ENCODE measurements at regions not wholly inside any gene's neighbourhood (a gene's known extent, or its start where the extent isn't known, plus 50 kb on each side); places are given as distances from the start of the nearest gene placed in this dataset.
"Not testable (repeated sequence)": the region's sequence is repeated elsewhere in the genome, so short reads cannot be mapped to it uniquely, and the experiment has no call there.

- no peak for DNase-seq
- no peaks in the 10 kb centered on the region for H3K27me3 ChIP-seq (ENCODE audit: control insufficient read depth, insufficient read depth)
Observed at GRCh38 chr10:113497198-113497597, 55.7 kb upstream of the HABP2 start.

GRCh38 chr10:113498997-113499396, 53.9 kb upstream of the HABP2 start:
- H3K27me3 ChIP-seq (ENCODE audit: control insufficient read depth, insufficient read depth): no peaks in the 10 kb centered on the region
- H3K27ac ChIP-seq (ENCODE audit: low read length): no peak overlapping the region
- DNase-seq: no peak
- no peak for ATAC-seq
- peaks cover 2% of the 10 kb centered on the region for H3K4me1 ChIP-seq (ENCODE audit: control insufficient read depth, insufficient read depth, low read length)
- intact Hi-C loops (cut with DNase I): no loop called here
- no peak overlapping the region for H3K4me3 ChIP-seq (ENCODE audit: low read length)
- H3K9me3 ChIP-seq (ENCODE audit: control insufficient read depth, low read length): no peaks in the 10 kb centered on the region
- 33% methylated on average over 4 of the region's 4 CpGs for WGBS

More at GRCh38 chr10:113497198-113497597, 55.7 kb upstream of the HABP2 start:
- Histone ChIP-seq H3K9me3 (ENCODE audit: control insufficient read depth, low read length) (no peaks in the 10 kb centered on the region), H3K4me3 (ENCODE audit: low read length) (no peak overlapping the region), H3K4me1 (ENCODE audit: control insufficient read depth, insufficient read depth, low read length) (peaks cover 2% of the 10 kb centered on the region), H3K27ac (ENCODE audit: low read length) (no peak overlapping the region)
- intact Hi-C loops (cut with DNase I): no loop called here
- ATAC-seq: no peak
- 76% methylated on average over 8 of the region's 8 CpGs for WGBS

GRCh38 chr10:113499806-113500205, 53.0 kb upstream of the HABP2 start:
- no peak for ATAC-seq
- Histone ChIP-seq H3K9me3 (ENCODE audit: control insufficient read depth, low read length) (no peaks in the 10 kb centered on the region), H3K27ac (ENCODE audit: low read length) (no peak overlapping the region), H3K4me1 (ENCODE audit: control insufficient read depth, insufficient read depth, low read length) (peaks cover 2% of the 10 kb centered on the region), H3K27me3 (ENCODE audit: control insufficient read depth, insufficient read depth) (no peaks in the 10 kb centered on the region), H3K4me3 (ENCODE audit: low read length) (no peak overlapping the region)
- WGBS: 77% methylated on average over 5 of the region's 5 CpGs
- no peak for DNase-seq
- intact Hi-C loops (cut with DNase I): no loop called here

- DNase-seq; intact Hi-C loops (cut with DNase I); H3K4me3 ChIP-seq (ENCODE audit: low read length); H3K4me1 ChIP-seq (ENCODE audit: control insufficient read depth, insufficient read depth, low read length); ATAC-seq; H3K9me3 ChIP-seq (ENCODE audit: control insufficient read depth, low read length); H3K27me3 ChIP-seq (ENCODE audit: control insufficient read depth, insufficient read depth); H3K27ac ChIP-seq (ENCODE audit: low read length): not testable (repeated sequence)
- 91% methylated on average over 6 of the region's 6 CpGs for WGBS
Observed at GRCh38 chr10:113501031-113501430, 51.8 kb upstream of the HABP2 start.

Measured in right cardiac atrium (tissue), 5 donors.